Right lobe of liver (tissue), 6 donors: ENCODE measurements at regions not wholly inside any gene's neighbourhood (a gene's known extent, or its start where the extent isn't known, plus 50 kb on each side); places are given as distances from the start of the nearest gene placed in this dataset.

Source experiments
- ATAC-seq, 4 donors: fragments of 200-7000 bp; cut with Tn5 transposase; one replicate each; pipeline ENCODE4 v1.9.1; 2020; ENCODE audit warnings: mild to moderate bottlenecking in 4 of 4, moderate library complexity in 4 of 4
- DNase-seq, 3 donors: peaks; one replicate each; pipeline ENCODE4 v3.0.0-alpha.2; 2020
- H3K27ac ChIP-seq, 3 donors: fragments of 200-600 bp; one replicate each; pipeline ENCODE4 v1.8.0; 2022
- H3K27me3 ChIP-seq, 2 donors: fragments of 200-600 bp; one replicate each; pipeline ENCODE4 v1.8.0; 2022
- H3K36me3 ChIP-seq, 4 donors: fragments of 200-600 bp; sonication (generic) in 1 of 4; one replicate each; pipeline versions ENCODE4 v1.5.1 to v1.8.0; 2017 to 2022; ENCODE audit warnings: control low read depth in 1 of 4
- H3K4me1 ChIP-seq, 4 donors: fragments of 200-600 bp; sonication (generic) in 1 of 4; one replicate each; pipeline versions ENCODE4 v1.5.1 to v1.8.0; 2017 to 2022; ENCODE audit warnings: control low read depth in 1 of 4
- H3K4me3 ChIP-seq, 3 donors: fragments of 200-600 bp; one replicate each; pipeline ENCODE4 v1.8.0; 2022
- H3K9me3 ChIP-seq, 4 donors: fragments of 200-600 bp; sonication (generic) in 1 of 4; one replicate each; pipeline versions ENCODE4 v1.5.1 to v1.8.0; 2017 to 2022; ENCODE audit warnings: control low read depth in 1 of 4
- POLR2A ChIP-seq: fragments of 450-650 bp; IDR thresholded peaks from one replicate; pipeline ENCODE4 v1.6.1; 2017; ENCODE audit warnings: antibody characterized with exemption, mild to moderate bottlenecking
- WGBS: methylation state at CpG from one replicate; pipeline ENCODE4 v1.1.6; 2018; ENCODE audit warnings: low coverage, low lambda C conversion rate; ENCODE audit not compliant: insufficient coverage; ENCODE audit errors: missing lambda C conversion rate; 5-methylcytosine and 5-hydroxymethylcytosine counted together
- intact Hi-C, 2 donors: fragments of 100-400 bp; cut with DNase I; formaldehyde crosslinking; loops; one replicate each; pipeline versions ENCODE4 v1.11.2 to v1.14.1; 2022
- TF ChIP-seq, protein P1 (sequence below), 4 donors: fragments of 200-600 bp in 3 of 4; fragments of 450-650 bp in 1 of 4; IDR thresholded peaks; one replicate each; pipeline versions ENCODE4 v1.5.1 to v1.8.0; 2016 to 2022; ENCODE audit warnings: antibody characterized with exemption in 4 of 4, mild to moderate bottlenecking in 2 of 4
- donor health status: DM: no; HTN: yes; CAD: no.
- donor health status: DM: no; HTN: no; CAD: no.
- donor health status: DM: no; HTN: no; CAD: no.
- donor health status: DM: no; HTN: yes; CAD: no.
- donor health status: DM: no; HTN: yes; CAD: no.

DNA sequence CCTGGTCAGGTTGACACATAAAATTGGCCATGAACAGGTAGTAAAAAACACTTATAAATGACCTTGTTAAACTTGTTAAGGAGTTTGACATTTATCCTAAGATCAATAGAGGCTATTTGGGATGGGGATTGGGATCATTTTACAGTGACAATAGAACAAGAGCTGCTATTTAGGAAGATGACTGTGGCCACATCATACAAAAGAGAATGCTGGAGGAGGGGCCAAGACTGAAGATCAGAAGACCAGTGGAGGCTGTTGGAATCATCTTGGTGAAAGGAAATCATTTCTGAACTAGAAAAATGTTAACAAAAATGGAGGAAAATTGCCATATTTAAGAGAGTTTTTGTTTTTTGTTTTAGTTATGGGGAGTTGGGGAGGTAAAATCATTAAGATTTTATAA lies 304.8 kb upstream of the TLE4 start:
- intact Hi-C loops = no loop called here
- no peak for ATAC-seq
- Histone ChIP-seq H3K9me3 (no peaks in the 10 kb centered on the region), H3K4me1 (no peaks in the 10 kb centered on the region), H3K36me3 (no peaks in the 10 kb centered on the region), H3K27me3 (no peaks in the 10 kb centered on the region), H3K27ac (no peak overlapping the region), H3K4me3 (no peak overlapping the region)
- no peak for TF ChIP-seq POLR2A
- TF ChIP-seq, protein P1, sequence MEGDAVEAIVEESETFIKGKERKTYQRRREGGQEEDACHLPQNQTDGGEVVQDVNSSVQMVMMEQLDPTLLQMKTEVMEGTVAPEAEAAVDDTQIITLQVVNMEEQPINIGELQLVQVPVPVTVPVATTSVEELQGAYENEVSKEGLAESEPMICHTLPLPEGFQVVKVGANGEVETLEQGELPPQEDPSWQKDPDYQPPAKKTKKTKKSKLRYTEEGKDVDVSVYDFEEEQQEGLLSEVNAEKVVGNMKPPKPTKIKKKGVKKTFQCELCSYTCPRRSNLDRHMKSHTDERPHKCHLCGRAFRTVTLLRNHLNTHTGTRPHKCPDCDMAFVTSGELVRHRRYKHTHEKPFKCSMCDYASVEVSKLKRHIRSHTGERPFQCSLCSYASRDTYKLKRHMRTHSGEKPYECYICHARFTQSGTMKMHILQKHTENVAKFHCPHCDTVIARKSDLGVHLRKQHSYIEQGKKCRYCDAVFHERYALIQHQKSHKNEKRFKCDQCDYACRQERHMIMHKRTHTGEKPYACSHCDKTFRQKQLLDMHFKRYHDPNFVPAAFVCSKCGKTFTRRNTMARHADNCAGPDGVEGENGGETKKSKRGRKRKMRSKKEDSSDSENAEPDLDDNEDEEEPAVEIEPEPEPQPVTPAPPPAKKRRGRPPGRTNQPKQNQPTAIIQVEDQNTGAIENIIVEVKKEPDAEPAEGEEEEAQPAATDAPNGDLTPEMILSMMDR (IDR thresholded peaks at IDR 0.05) = no peak
- no peak for DNase-seq

DNA sequence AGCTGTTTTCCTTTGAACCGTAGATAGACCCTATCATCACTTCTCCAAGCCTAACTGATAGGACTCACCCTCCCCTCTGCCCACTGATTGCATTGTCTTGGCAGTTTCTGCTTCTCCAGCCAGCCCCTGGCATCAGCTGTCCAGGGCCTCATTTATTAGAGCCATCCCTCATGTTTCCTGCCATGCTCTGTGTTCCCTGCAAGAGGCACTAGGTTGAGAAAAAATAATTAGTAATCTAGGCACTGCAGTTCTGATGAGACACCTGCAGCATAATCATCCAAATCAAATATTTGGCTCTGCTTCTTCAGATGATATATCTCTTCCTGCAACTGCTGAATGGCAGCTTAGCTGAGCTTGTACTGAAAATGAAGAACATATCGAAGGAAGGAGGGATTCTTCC lies 303.0 kb upstream of the TLE4 start:
- H3K27me3 ChIP-seq = no peaks in the 10 kb centered on the region
- H3K4me3 ChIP-seq = no peak overlapping the region
- DNase-seq (no peak), ATAC-seq (no peak)
- no peaks in the 10 kb centered on the region for H3K36me3 ChIP-seq
- intact Hi-C loops = no loop called here
- no peaks in the 10 kb centered on the region for H3K4me1 ChIP-seq
- H3K9me3 ChIP-seq = no peaks in the 10 kb centered on the region
- WGBS = 30% methylated on average over 1 of the region's 2 CpGs
- H3K27ac ChIP-seq = no peak overlapping the region
- TF ChIP-seq, protein P1 (IDR thresholded peaks at IDR 0.05) = no peak

DNA sequence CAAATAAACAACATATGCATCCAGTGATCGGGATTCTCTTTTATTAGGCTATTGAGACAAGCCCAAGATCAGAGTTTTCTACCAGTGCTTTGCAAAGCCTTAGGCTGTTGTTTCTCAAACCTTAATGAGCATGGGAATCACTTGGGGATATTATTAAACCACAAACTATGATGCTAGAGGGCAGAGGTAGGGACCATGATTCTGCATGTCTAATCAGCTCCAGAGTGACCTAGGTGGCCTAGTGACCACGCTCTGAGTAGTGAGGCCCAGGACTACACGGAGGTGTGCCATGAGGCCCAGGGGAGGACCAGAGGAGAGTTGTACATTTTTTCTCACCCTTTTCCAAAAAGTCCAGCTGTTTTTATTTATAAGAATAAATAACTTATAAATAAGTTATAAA lies 298.5 kb upstream of the TLE4 start:
- no peaks in the 10 kb centered on the region for H3K4me1 ChIP-seq
- 82% methylated on average over 3 of the region's 3 CpGs for WGBS
- no peak for TF ChIP-seq POLR2A
- TF ChIP-seq, protein P1 (IDR thresholded peaks at IDR 0.05) = no peak
- H3K4me3 ChIP-seq = no peak overlapping the region
- ATAC-seq (no peak), DNase-seq (no peak)
- H3K27me3 ChIP-seq = no peaks in the 10 kb centered on the region
- no peak overlapping the region for H3K27ac ChIP-seq
- no peaks in the 10 kb centered on the region for H3K36me3 ChIP-seq
- no peaks in the 10 kb centered on the region for H3K9me3 ChIP-seq
- intact Hi-C loops = no loop called here

DNA sequence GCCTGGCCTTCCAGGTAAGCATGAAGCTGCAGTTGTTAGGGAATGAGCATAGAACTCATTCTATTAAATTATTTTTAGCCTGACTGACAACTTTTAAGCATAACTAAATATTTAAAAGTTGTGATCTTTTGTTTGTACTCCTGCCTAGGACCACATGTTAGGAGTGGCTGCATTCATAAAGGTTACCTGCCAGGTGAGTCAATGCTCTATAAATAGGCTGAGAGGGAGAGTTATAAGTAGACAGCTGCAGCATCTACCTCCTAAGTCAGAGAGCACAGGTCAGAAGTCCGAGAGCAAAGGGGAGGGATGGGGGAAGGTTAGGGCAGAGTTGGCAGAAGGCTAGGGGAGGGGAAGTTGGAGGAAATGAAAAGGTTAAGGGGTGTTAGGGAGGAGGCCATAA lies 292.4 kb upstream of the TLE4 start:
- no peaks in the 10 kb centered on the region for H3K36me3 ChIP-seq
- whole genome bisulfite sequencing = 50% methylated on average over 1 of the region's 1 CpG
- no peak for ATAC-seq

DNA sequence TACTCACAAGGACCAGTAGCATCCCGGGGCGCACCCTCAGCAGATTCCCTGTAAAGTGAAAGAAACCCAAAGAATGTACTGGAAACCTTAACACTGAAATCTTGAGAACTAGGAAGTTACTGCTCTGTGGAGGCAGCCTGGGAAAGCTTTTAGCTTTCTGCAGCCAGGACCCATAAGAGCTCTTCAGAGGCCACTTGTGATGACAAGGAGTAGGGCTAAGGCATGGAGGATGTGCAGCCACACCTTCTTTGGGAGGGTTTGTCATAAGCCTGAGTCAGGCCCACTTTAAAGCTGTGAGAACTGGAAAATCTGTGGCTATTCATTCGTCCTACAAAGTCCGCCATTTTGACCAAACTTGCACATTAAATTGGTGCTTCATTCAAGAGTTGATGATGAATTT lies 291.1 kb upstream of the TLE4 start:
- Histone ChIP-seq H3K27me3 (no peaks in the 10 kb centered on the region), H3K27ac (no peak overlapping the region), H3K9me3 (no peaks in the 10 kb centered on the region), H3K4me3 (no peak overlapping the region), H3K36me3 (no peaks in the 10 kb centered on the region), H3K4me1 (no peaks in the 10 kb centered on the region)
- TF ChIP-seq, protein P1 (IDR thresholded peaks at IDR 0.05) = no peak
- TF ChIP-seq POLR2A = no peak
- DNase-seq (no peak), ATAC-seq (no peak)
- intact Hi-C loops = no loop called here
- 62% methylated on average over 4 of the region's 4 CpGs for whole genome bisulfite sequencing

More for the DNA sequence above, 292.4 kb upstream of the TLE4 start:
- Histone ChIP-seq H3K4me3 (no peak overlapping the region), H3K27me3 (no peaks in the 10 kb centered on the region), H3K27ac (no peak overlapping the region), H3K9me3 (no peaks in the 10 kb centered on the region), H3K4me1 (no peaks in the 10 kb centered on the region)
- DNase-seq = no peak
- intact Hi-C loops = no loop called here
- TF ChIP-seq POLR2A = no peak
- TF ChIP-seq, protein P1 (IDR thresholded peaks at IDR 0.05) = no peak
